ENCODE measurements at regions not wholly inside any gene's neighbourhood (a gene's known extent, or its start where the extent isn't known, plus 50 kb on each side); places are given as distances from the start of the nearest gene placed in this dataset.

GRCh38 chr7:68505721-68506120 lies 1092.6 kb upstream of the AUTS2 start (continued):
- TF ChIP-seq HIC1 (tag by site-specific recombination; IDR thresholded peaks at IDR 0.05): no peak
- TF ChIP-seq SALL2 (tag by site-specific recombination; IDR thresholded peaks at IDR 0.05; ENCODE audit: borderline replicate concordance): no peak

GRCh38 chr7:68507668-68508067 lies 1090.6 kb upstream of the AUTS2 start:
- ChIA-PET CTCF (no interaction called here), POLR2A (no interaction called here)
- Histone ChIP-seq H3K4me3 (ENCODE audit: low read depth, low read length) (no peak overlapping the region), H3K27ac (ENCODE audit: extremely low read depth, low read depth, low read length) (no peak overlapping the region), H3K4me1 (ENCODE audit: control insufficient read depth, insufficient read depth, low read length) (no peaks in the 10 kb centered on the region), H3K9me3 (ENCODE audit: control insufficient read depth, insufficient read depth, low read depth, low read length) (no peaks in the 10 kb centered on the region), H3K36me3 (ENCODE audit: control insufficient read depth in 2 of 2, insufficient read depth in 1 of 2, low read length in 2 of 2) (no peaks in the 10 kb centered on the region)
- TF ChIP-seq ZNF645 (tag by site-specific recombination; IDR thresholded peaks at IDR 0.05) (no peak), ZNF302 (tag by site-specific recombination; IDR thresholded peaks at IDR 0.05; ENCODE audit: low read depth) (no peak), ZNF155 (tag by site-specific recombination; IDR thresholded peaks at IDR 0.05) (no peak), ZNF670 (tag by site-specific recombination; IDR thresholded peaks at IDR 0.05; ENCODE audit: low read depth) (no peak), ZNF544 (tag by site-specific recombination; IDR thresholded peaks at IDR 0.05) (no peak), ZNF48 (tag by site-specific recombination; IDR thresholded peaks at IDR 0.05) (no peak), ZNF510 (tag by site-specific recombination; IDR thresholded peaks at IDR 0.05; ENCODE audit: insufficient replicate concordance) (no peak), ZNF366 (tag by site-specific recombination; conservative IDR thresholded peaks at IDR 0.05) (no peak), YY2 (tag by site-specific recombination; IDR thresholded peaks at IDR 0.05) (no peak), ZNF214 (tag by site-specific recombination; IDR thresholded peaks at IDR 0.05; ENCODE audit: borderline replicate concordance) (no peak), ZNF629 (tag by site-specific recombination; IDR thresholded peaks at IDR 0.05) (no peak)

- ChIA-PET POLR2A (no interaction called here), CTCF (no interaction called here)
- no peak for TF ChIP-seq PBX3 (CRISPR knock-in tag; IDR thresholded peaks at IDR 0.05)
- no peak for TF ChIP-seq ZNF311 (tag by site-specific recombination; IDR thresholded peaks at IDR 0.05; ENCODE audit: borderline replicate concordance)
- no peak for TF ChIP-seq ZNF488 (tag by site-specific recombination; IDR thresholded peaks at IDR 0.05)
- no peak for TF ChIP-seq TCF7L2 (IDR thresholded peaks at IDR 0.05; ENCODE audit: borderline replicate concordance, low read depth, low read length)
- TF ChIP-seq ZNF623 (tag by site-specific recombination; IDR thresholded peaks at IDR 0.05): no peak
- no peak for TF ChIP-seq ZFP69B (tag by site-specific recombination; IDR thresholded peaks at IDR 0.05)
- Histone ChIP-seq H3K4me1 (ENCODE audit: control insufficient read depth, insufficient read depth, low read length) (no peaks in the 10 kb centered on the region), H3K36me3 (ENCODE audit: control insufficient read depth in 2 of 2, insufficient read depth in 1 of 2, low read length in 2 of 2) (no peaks in the 10 kb centered on the region), H3K9me3 (ENCODE audit: control insufficient read depth, insufficient read depth, low read depth, low read length) (no peaks in the 10 kb centered on the region), H3K27ac (ENCODE audit: extremely low read depth, low read depth, low read length) (no peak overlapping the region), H3K4me3 (ENCODE audit: low read depth, low read length) (no peak overlapping the region)
These were observed 1089.2 kb upstream of the AUTS2 start for GRCh38 chr7:68509054-68509453.

All from HEK293 (cell line).